ENCODE measurements at regions not wholly inside any gene's neighbourhood (a gene's known extent, or its start where the extent isn't known, plus 50 kb on each side); places are given as distances from the start of the nearest gene placed in this dataset.

GRCh38 chr13:103133556-103133955 lies 67.3 kb upstream of the SLC10A2 start:
- Histone ChIP-seq H4K20me1 (ENCODE audit: control insufficient read depth, insufficient read depth, low read depth, low read length) (no peaks in the 10 kb centered on the region), H3K9me3 (ENCODE audit: control insufficient read depth, insufficient read depth, low read length) (peaks cover 14% of the 10 kb centered on the region; the same call in 1 of the 2 replicates), H3K36me3 (ENCODE audit: control insufficient read depth, low read length) (no peaks in the 10 kb centered on the region), H3F3A (ENCODE audit: control insufficient read depth, insufficient read depth) (no peaks in the 10 kb centered on the region), H3K4me1 (ENCODE audit: control insufficient read depth, low read length) (peaks cover 4% of the 10 kb centered on the region), H3K4me2 (ENCODE audit: low read length) (no peak overlapping the region), H3K4me3 (ENCODE audit: low read length) (no peak overlapping the region), H3K79me2 (ENCODE audit: control insufficient read depth, low read length) (no peaks in the 10 kb centered on the region), H3K27me3 (ENCODE audit: control insufficient read depth, low read length) (no peaks in the 10 kb centered on the region), H3K27ac (ENCODE audit: low read depth, low read length) (no peak overlapping the region), H3K9me2 (replicated peaks; ENCODE audit: control insufficient read depth, low read length) (no peaks in the 10 kb centered on the region)
- no peak for TF ChIP-seq EZH2phosphoT487 (IDR thresholded peaks at IDR 0.05; ENCODE audit: borderline replicate concordance, low read length)
- no peak for TF ChIP-seq CTCF (IDR thresholded peaks at IDR 0.05; ENCODE audit: low read depth, low read length, poor library complexity, severe bottlenecking)

GRCh38 chr13:103130681-103131210 lies 64.5 kb upstream of the SLC10A2 start:
- H3K9me2 ChIP-seq (replicated peaks; ENCODE audit: control insufficient read depth, low read length) = no peaks in the 10 kb centered on the region
- H3K27me3 ChIP-seq (ENCODE audit: control insufficient read depth, low read length) = no peaks in the 10 kb centered on the region
- H3K4me1 ChIP-seq (ENCODE audit: control insufficient read depth, low read length) = peaks cover 4% of the 10 kb centered on the region
- H3K79me2 ChIP-seq (ENCODE audit: control insufficient read depth, low read length) = no peaks in the 10 kb centered on the region
- H3K4me3 ChIP-seq (ENCODE audit: low read length) = no peak overlapping the region
- H3K27ac ChIP-seq (ENCODE audit: low read depth, low read length) = no peak overlapping the region
- TF ChIP-seq CTCF (IDR thresholded peaks at IDR 0.05; ENCODE audit: low read depth, low read length, poor library complexity, severe bottlenecking) (no peak), EZH2phosphoT487 (IDR thresholded peaks at IDR 0.05; ENCODE audit: borderline replicate concordance, low read length) (no peak)
- no peaks in the 10 kb centered on the region for H3K36me3 ChIP-seq (ENCODE audit: control insufficient read depth, low read length)
- no peaks in the 10 kb centered on the region for H4K20me1 ChIP-seq (ENCODE audit: control insufficient read depth, insufficient read depth, low read depth, low read length)
- H3F3A ChIP-seq (ENCODE audit: control insufficient read depth, insufficient read depth) = no peaks in the 10 kb centered on the region
- H3K4me2 ChIP-seq (ENCODE audit: low read length) = no peak overlapping the region
- H3K9me3 ChIP-seq (ENCODE audit: control insufficient read depth, insufficient read depth, low read length) = peaks cover 5% of the 10 kb centered on the region; the same call in 1 of the 2 replicates

GRCh38 chr13:103130146-103130545 lies 63.9 kb upstream of the SLC10A2 start:
- Histone ChIP-seq H4K20me1 (ENCODE audit: control insufficient read depth, insufficient read depth, low read depth, low read length) (no peaks in the 10 kb centered on the region), H3K27me3 (ENCODE audit: control insufficient read depth, low read length) (no peaks in the 10 kb centered on the region), H3K36me3 (ENCODE audit: control insufficient read depth, low read length) (no peaks in the 10 kb centered on the region), H3K9me3 (ENCODE audit: control insufficient read depth, insufficient read depth, low read length) (peaks cover 7% of the 10 kb centered on the region; the same call in 1 of the 2 replicates), H3K79me2 (ENCODE audit: control insufficient read depth, low read length) (no peaks in the 10 kb centered on the region), H3K4me1 (ENCODE audit: control insufficient read depth, low read length) (peaks cover 4% of the 10 kb centered on the region), H3K4me2 (ENCODE audit: low read length) (no peak overlapping the region), H3K4me3 (ENCODE audit: low read length) (no peak overlapping the region), H3K27ac (ENCODE audit: low read depth, low read length) (no peak overlapping the region), H3K9me2 (replicated peaks; ENCODE audit: control insufficient read depth, low read length) (no peaks in the 10 kb centered on the region), H3F3A (ENCODE audit: control insufficient read depth, insufficient read depth) (no peaks in the 10 kb centered on the region)
- TF ChIP-seq EZH2phosphoT487 (IDR thresholded peaks at IDR 0.05; ENCODE audit: borderline replicate concordance, low read length) = no peak
- no peak for TF ChIP-seq CTCF (IDR thresholded peaks at IDR 0.05; ENCODE audit: low read depth, low read length, poor library complexity, severe bottlenecking)
